T47D (cell line): ENCODE measurements at regions not wholly inside any gene's neighbourhood (a gene's known extent, or its start where the extent isn't known, plus 50 kb on each side); places are given as distances from the start of the nearest gene placed in this dataset.

Experiments used
- DNase-seq, 2 experiments: peaks; one replicate each; pipeline versions ENCODE4 v3.0.0 to v3.0.0-alpha.2; 2011 to 2012; ENCODE audit warnings: low read depth in 1 of 2, low spot score in 1 of 2
- JUND ChIP-seq: IDR thresholded peaks from 2 replicates; pipeline ENCODE4 v1.6.1; 2012; ENCODE audit warnings: low read depth
- in situ Hi-C: cut with HindIII; loops from 2 replicates; pipeline ENCODE4 v1.10.0; 2016; ENCODE audit warnings: low sequenced_read_pairs, low pct_unique_long_range_greater_than_20kb

- in situ Hi-C loops = no loop called here
- TF ChIP-seq JUND = no peak
- no peak for DNase-seq
Observed at GRCh38 chr6:96685702-96686101, 122.8 kb downstream of the FHL5 start.

- in situ Hi-C loops = no loop called here
- no peak for DNase-seq
- TF ChIP-seq JUND = no peak
Observed at GRCh38 chr6:96683819-96684528, 121.0 kb downstream of the FHL5 start.

GRCh38 chr6:96682017-96682416, 119.1 kb downstream of the FHL5 start:
- no peak for TF ChIP-seq JUND
- no peak for DNase-seq
- in situ Hi-C loops = no loop called here

GRCh38 chr6:96675597-96675996, 112.7 kb downstream of the FHL5 start:
- in situ Hi-C loops = no loop called here
- no peak for DNase-seq
- TF ChIP-seq JUND = no peak
